K562 (cell line): ENCODE measurements at regions not wholly inside any gene's neighbourhood (a gene's known extent, or its start where the extent isn't known, plus 50 kb on each side); places are given as distances from the start of the nearest gene placed in this dataset.

Experiments
- ATAC-seq: fragments of 200-7000 bp; cut with Tn5 transposase; 3 replicates; pipeline ENCODE4 v1.9.1; 2020; ENCODE audit warnings: moderate library complexity
- BruUV-seq: library from RNA; stranded (reverse); fragments of 400-500 nt; replicated peaks from 2 replicates; lab custom pipeline; 2021; lab: Mats Ljungman, UMichigan
- CTCF ChIA-PET: fragments of 300-600 bp; formaldehyde crosslinking; extraction: SDS; loops from one replicate; lab custom pipeline; 2021; ENCODE audit warnings: low intra/inter-chr PET ratio; lab: Yijun Ruan, JAX
- POLR2A ChIA-PET: fragments of 300-600, 350-650 bp; sonication (Branson Sonifier 250); formaldehyde crosslinking; extraction: SDS; loops from one replicate; lab custom pipeline; 2021; ENCODE audit warnings: antibody characterized with exemption, inconsistent platforms; lab: Yijun Ruan, JAX
- DNase-seq, 4 experiments: peaks; one replicate each; pipeline versions ENCODE4 v3.0.0 to v3.0.0-alpha.2; 2011 to 2018; ENCODE audit warnings: low spot score in 3 of 4, mixed read lengths in 3 of 4; ENCODE audit errors: extremely low read depth in 1 of 4
- FAIRE-seq: peaks from 2 replicates; lab custom pipeline; 2011; peaks lifted over from hg19 to GRCh38; lab: Jason Lieb, UNC
- H2AFZ ChIP-seq: 2 replicates; pipeline ENCODE4 v1.6.0; 2011; ENCODE audit warnings: low read depth, low read length, control low read depth, inconsistent platforms
- H3K27ac ChIP-seq: fragments of 200-600 bp; 3 replicates; pipeline ENCODE4 v1.8.0; 2011; ENCODE audit warnings: low read depth, mild to moderate bottlenecking, control low read depth, inconsistent platforms, low read length, moderate library complexity, mixed read lengths; ENCODE audit errors: extremely low read depth
- H3K27me3 ChIP-seq, 2 experiments: fragments of 300-600 bp in 1 of 2; 2 replicates in 1 of 2; 3 replicates in 1 of 2; pipeline versions ENCODE4 v1.6.0 to v1.8.0; 2011; ENCODE audit warnings: inconsistent platforms in 2 of 2, low read length in 2 of 2, mild to moderate bottlenecking in 1 of 2, mixed read lengths in 1 of 2, moderate library complexity in 1 of 2; ENCODE audit not compliant: control insufficient read depth in 2 of 2, insufficient read depth in 2 of 2
- H3K36me3 ChIP-seq: fragments of 300-600 bp; 3 replicates; pipeline ENCODE4 v1.8.0; 2011; ENCODE audit warnings: mild to moderate bottlenecking, low read length, inconsistent platforms; ENCODE audit not compliant: control insufficient read depth, insufficient read depth
- H3K4me1 ChIP-seq, 2 experiments: fragments of 200-600 bp in 1 of 2; replicated peaks in 1 of 2; 2 replicates in 1 of 2; 3 replicates in 1 of 2; pipeline versions ENCODE4 v1.5.1 to v1.8.0; 2011; ENCODE audit warnings: inconsistent platforms in 2 of 2, low read length in 2 of 2, mild to moderate bottlenecking in 1 of 2, mixed read lengths in 1 of 2, moderate library complexity in 1 of 2; ENCODE audit not compliant: control insufficient read depth in 2 of 2, insufficient read depth in 2 of 2
- H3K4me2 ChIP-seq: 2 replicates; pipeline ENCODE4 v1.6.1; 2011; ENCODE audit warnings: low read length, control low read depth, inconsistent platforms, mixed read lengths; ENCODE audit not compliant: insufficient read depth
- H3K4me3 ChIP-seq: fragments of 200-600 bp; sonication (generic), shearing (Covaris generic); 2 replicates; pipeline ENCODE4 v1.5.1; 2016; ENCODE audit warnings: control low read depth, inconsistent platforms
- H3K79me2 ChIP-seq: fragments of 200-600 bp; 3 replicates; pipeline ENCODE4 v1.8.0; 2011; ENCODE audit warnings: low read length, inconsistent platforms; ENCODE audit not compliant: control insufficient read depth, insufficient read depth
- H3K9ac ChIP-seq, 2 experiments: 2 replicates each; pipeline versions ENCODE4 v1.6.0 to v1.6.1; 2011; ENCODE audit warnings: low read depth in 2 of 2, low read length in 2 of 2, control low read depth in 1 of 2, inconsistent platforms in 1 of 2, mild to moderate bottlenecking in 1 of 2, mixed read lengths in 1 of 2; ENCODE audit not compliant: insufficient read depth in 1 of 2
- H3K9me1 ChIP-seq: one replicate; pipeline ENCODE4 v1.6.0; 2011; ENCODE audit warnings: inconsistent platforms, mild to moderate bottlenecking, low read length, moderate library complexity; ENCODE audit not compliant: control insufficient read depth, insufficient read depth
- H3K9me3 ChIP-seq: replicated peaks from 2 replicates; pipeline ENCODE4 v1.5.1; 2011; ENCODE audit warnings: low read depth, low read length, inconsistent platforms; ENCODE audit not compliant: control insufficient read depth, insufficient read depth
- H4K20me1 ChIP-seq: replicated peaks from 2 replicates; pipeline ENCODE4 v1.6.1; 2011; ENCODE audit warnings: low read length, inconsistent platforms, mixed read lengths; ENCODE audit not compliant: control insufficient read depth, insufficient read depth
- FOXA1 ChIP-seq: fragments of 450-650 bp; IDR thresholded peaks from 2 replicates; pipeline ENCODE4 v1.6.1; 2016; ENCODE audit warnings: mild to moderate bottlenecking, borderline replicate concordance
- KHSRP ChIP-seq: fragments of 450-650 bp; IDR thresholded peaks from 2 replicates; pipeline ENCODE4 v1.6.1; 2017
- L3MBTL2 ChIP-seq: fragments of 450-650 bp; IDR thresholded peaks from 2 replicates; pipeline ENCODE4 v1.6.1; 2016; ENCODE audit warnings: mild to moderate bottlenecking, moderate library complexity
- MEF2A ChIP-seq: IDR thresholded peaks from 2 replicates; pipeline ENCODE4 v1.6.1; 2011; ENCODE audit warnings: low read depth, mild to moderate bottlenecking, low read length, moderate library complexity; ENCODE audit not compliant: control insufficient read depth
- MTA3 ChIP-seq: fragments of 450-650 bp; formaldehyde crosslinking; IDR thresholded peaks from 2 replicates; pipeline ENCODE4 v1.6.1; 2017; ENCODE audit warnings: mild to moderate bottlenecking, borderline replicate concordance
- NCOA2 ChIP-seq, 2 experiments: fragments of 450-650 bp; IDR thresholded peaks; 2 replicates each; pipeline ENCODE4 v1.6.1; 2018; ENCODE audit warnings: mild to moderate bottlenecking in 2 of 2, moderate library complexity in 1 of 2; ENCODE audit not compliant: partially characterized antibody in 2 of 2
- RAD21 ChIP-seq, 2 experiments: fragments of 250-450 bp in 1 of 2; fragments of 450-650 bp in 1 of 2; sonication (Bioruptor Pico) in 1 of 2; formaldehyde crosslinking in 1 of 2; IDR thresholded peaks in 1 of 2; conservative IDR thresholded peaks in 1 of 2; 2 replicates each; pipeline versions ENCODE4 v1.4.0 to v1.8.0; 2020 to 2022; ENCODE audit warnings: mild to moderate bottlenecking in 2 of 2, moderate library complexity in 1 of 2
- RBM39 ChIP-seq: fragments of 200-400 bp; formaldehyde crosslinking; optimal IDR thresholded peaks from 2 replicates; pipeline ENCODE3; 2018; ENCODE audit warnings: low read depth, low read length
- SAFB2 ChIP-seq: fragments of 200-400 bp; formaldehyde crosslinking; IDR thresholded peaks from 2 replicates; pipeline ENCODE4 v1.6.1; 2018; ENCODE audit warnings: borderline replicate concordance, low read length, low read depth, moderate library complexity; ENCODE audit not compliant: severe bottlenecking
- ZFX ChIP-seq: sonication (generic); formaldehyde crosslinking; IDR thresholded peaks from 2 replicates; pipeline ENCODE4 v1.8.0; 2022; ENCODE audit warnings: mild to moderate bottlenecking, missing genetic modification reagents, moderate library complexity
- ZNF24 ChIP-seq: fragments of 450-650 bp; IDR thresholded peaks from 2 replicates; pipeline ENCODE4 v1.6.1; 2016
- ZNF780A ChIP-seq: fragments of 250-450 bp; sonication (Bioruptor Pico); IDR thresholded peaks from 2 replicates; pipeline ENCODE4 v1.5.0; 2021; ENCODE audit warnings: mild to moderate bottlenecking
- WGBS: fragments of 100-300 bp; shearing (Covaris generic); methylation state at CpG from one replicate; pipeline ENCODE4 v1.1.6; 2016; ENCODE audit warnings: low coverage, mixed read lengths; ENCODE audit not compliant: insufficient coverage; ENCODE audit errors: missing lambda C conversion rate; 5-methylcytosine and 5-hydroxymethylcytosine counted together
- in situ Hi-C: fragments of 300-500 bp; cut with MboI; formaldehyde crosslinking; loops from 4 replicates; pipeline ENCODE4 v1.15.0; 2018; ENCODE audit warnings: inconsistent platforms, mixed read lengths
- intact Hi-C: fragments of 100-400 bp; cut with micrococcal nuclease; formaldehyde crosslinking; loops from 2 replicates; pipeline ENCODE4 v1.14.2; 2022
- TF ChIP-seq, protein P1 (sequence below): IDR thresholded peaks from 3 replicates; pipeline ENCODE4 v1.6.1; 2011; ENCODE audit warnings: borderline replicate concordance, mild to moderate bottlenecking, moderate library complexity; ENCODE audit not compliant: insufficient read length; ENCODE audit errors: extremely low read depth
- TF ChIP-seq, protein P2 (sequence below), 2 experiments: fragments of 450-650 bp in 1 of 2; sonication (generic) in 1 of 2; formaldehyde crosslinking in 1 of 2; IDR thresholded peaks in 1 of 2; conservative IDR thresholded peaks in 1 of 2; 2 replicates each; pipeline versions ENCODE4 v1.6.1 to v1.8.1; 2016 to 2023; ENCODE audit warnings: mild to moderate bottlenecking in 2 of 2, moderate library complexity in 2 of 2, inconsistent platforms in 1 of 2, missing genetic modification reagents in 1 of 2
- TF ChIP-seq, protein P3 (sequence below): fragments of 150-350 bp; IDR thresholded peaks from 2 replicates; pipeline ENCODE4 v1.6.1; 2014; ENCODE audit warnings: low read depth, mild to moderate bottlenecking, low read length, borderline replicate concordance

DNA sequence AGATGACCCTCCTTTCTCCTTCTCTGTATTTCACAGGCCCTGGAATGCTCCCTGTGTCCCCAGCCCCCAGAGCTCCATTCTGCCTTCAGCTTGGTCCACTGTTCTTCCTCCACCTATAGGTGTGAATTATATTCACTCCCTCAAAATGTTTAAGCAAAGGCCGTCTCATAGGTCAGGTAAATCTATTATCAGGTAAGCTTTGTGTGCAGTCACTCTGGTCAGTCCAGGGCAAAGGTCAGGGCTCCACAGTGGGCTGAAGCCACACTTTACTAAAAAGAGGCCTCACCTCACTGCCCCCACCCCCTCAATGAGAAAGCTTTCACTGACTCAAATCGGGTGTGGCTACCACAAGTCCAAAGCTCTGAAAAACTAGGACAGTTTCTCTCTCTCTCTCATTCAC is 65.9 kb downstream of the DNTTIP2 start:
- H3K4me2 ChIP-seq: no peak overlapping the region

More for the DNA sequence above, 65.9 kb downstream of the DNTTIP2 start:
- POLR2A ChIA-PET: interaction anchor here (1.0 to 1.6 kb wide), 2 partner anchors 119 to 184 kb away, joined by 5 to 6 read pairs; no protein-coding TSS in a partner anchor
- in situ Hi-C loops: loop anchor here (10.0 kb wide), 1 partner anchor 368 kb away; the partner anchor contains the start of gene FNBP1L
- DNase-seq (no peak), FAIRE-seq (no peak), ATAC-seq (no peak)
- no peaks in the 10 kb centered on the region for H3K9me3 ChIP-seq
- no peaks in the 10 kb centered on the region for H3K9me1 ChIP-seq
- no peaks in the 10 kb centered on the region for H3K79me2 ChIP-seq
- BruUV-seq: no TSS peak
- peaks cover 6 to 10% of the 10 kb centered on the region in 2 experiments; a peak in 3 of 5 replicates for H3K27me3 ChIP-seq
- H3K36me3 ChIP-seq: no peaks in the 10 kb centered on the region
- TF ChIP-seq, protein P1, sequence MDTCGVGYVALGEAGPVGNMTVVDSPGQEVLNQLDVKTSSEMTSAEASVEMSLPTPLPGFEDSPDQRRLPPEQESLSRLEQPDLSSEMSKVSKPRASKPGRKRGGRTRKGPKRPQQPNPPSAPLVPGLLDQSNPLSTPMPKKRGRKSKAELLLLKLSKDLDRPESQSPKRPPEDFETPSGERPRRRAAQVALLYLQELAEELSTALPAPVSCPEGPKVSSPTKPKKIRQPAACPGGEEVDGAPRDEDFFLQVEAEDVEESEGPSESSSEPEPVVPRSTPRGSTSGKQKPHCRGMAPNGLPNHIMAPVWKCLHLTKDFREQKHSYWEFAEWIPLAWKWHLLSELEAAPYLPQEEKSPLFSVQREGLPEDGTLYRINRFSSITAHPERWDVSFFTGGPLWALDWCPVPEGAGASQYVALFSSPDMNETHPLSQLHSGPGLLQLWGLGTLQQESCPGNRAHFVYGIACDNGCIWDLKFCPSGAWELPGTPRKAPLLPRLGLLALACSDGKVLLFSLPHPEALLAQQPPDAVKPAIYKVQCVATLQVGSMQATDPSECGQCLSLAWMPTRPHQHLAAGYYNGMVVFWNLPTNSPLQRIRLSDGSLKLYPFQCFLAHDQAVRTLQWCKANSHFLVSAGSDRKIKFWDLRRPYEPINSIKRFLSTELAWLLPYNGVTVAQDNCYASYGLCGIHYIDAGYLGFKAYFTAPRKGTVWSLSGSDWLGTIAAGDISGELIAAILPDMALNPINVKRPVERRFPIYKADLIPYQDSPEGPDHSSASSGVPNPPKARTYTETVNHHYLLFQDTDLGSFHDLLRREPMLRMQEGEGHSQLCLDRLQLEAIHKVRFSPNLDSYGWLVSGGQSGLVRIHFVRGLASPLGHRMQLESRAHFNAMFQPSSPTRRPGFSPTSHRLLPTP: no peak
- TF ChIP-seq MTA3 (no peak), KHSRP (no peak), NCOA2 (IDR thresholded peaks at IDR 0.05; ENCODE audit: partially characterized antibody in 2 of 2) (no peak), SAFB2 (no peak), RAD21 (CRISPR knock-in tag; conservative IDR thresholded peaks at IDR 0.05 in 1 of 2, IDR thresholded peaks at IDR 0.05 in 1 of 2) (no peak), MEF2A (no peak), FOXA1 (no peak), ZFX (CRISPR knock-in tag) (no peak), RBM39 (no peak), ZNF780A (CRISPR knock-in tag) (no peak), ZNF24 (no peak), L3MBTL2 (no peak)
- TF ChIP-seq, protein P2, sequence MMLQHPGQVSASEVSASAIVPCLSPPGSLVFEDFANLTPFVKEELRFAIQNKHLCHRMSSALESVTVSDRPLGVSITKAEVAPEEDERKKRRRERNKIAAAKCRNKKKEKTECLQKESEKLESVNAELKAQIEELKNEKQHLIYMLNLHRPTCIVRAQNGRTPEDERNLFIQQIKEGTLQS (IDR thresholded peaks at IDR 0.05): no peak
- TF ChIP-seq, protein P2 (CRISPR knock-in tag; conservative IDR thresholded peaks at IDR 0.05): no peak
- TF ChIP-seq, protein P3, sequence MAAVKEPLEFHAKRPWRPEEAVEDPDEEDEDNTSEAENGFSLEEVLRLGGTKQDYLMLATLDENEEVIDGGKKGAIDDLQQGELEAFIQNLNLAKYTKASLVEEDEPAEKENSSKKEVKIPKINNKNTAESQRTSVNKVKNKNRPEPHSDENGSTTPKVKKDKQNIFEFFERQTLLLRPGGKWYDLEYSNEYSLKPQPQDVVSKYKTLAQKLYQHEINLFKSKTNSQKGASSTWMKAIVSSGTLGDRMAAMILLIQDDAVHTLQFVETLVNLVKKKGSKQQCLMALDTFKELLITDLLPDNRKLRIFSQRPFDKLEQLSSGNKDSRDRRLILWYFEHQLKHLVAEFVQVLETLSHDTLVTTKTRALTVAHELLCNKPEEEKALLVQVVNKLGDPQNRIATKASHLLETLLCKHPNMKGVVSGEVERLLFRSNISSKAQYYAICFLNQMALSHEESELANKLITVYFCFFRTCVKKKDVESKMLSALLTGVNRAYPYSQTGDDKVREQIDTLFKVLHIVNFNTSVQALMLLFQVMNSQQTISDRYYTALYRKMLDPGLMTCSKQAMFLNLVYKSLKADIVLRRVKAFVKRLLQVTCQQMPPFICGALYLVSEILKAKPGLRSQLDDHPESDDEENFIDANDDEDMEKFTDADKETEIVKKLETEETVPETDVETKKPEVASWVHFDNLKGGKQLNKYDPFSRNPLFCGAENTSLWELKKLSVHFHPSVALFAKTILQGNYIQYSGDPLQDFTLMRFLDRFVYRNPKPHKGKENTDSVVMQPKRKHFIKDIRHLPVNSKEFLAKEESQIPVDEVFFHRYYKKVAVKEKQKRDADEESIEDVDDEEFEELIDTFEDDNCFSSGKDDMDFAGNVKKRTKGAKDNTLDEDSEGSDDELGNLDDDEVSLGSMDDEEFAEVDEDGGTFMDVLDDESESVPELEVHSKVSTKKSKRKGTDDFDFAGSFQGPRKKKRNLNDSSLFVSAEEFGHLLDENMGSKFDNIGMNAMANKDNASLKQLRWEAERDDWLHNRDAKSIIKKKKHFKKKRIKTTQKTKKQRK: no peak
- no peak overlapping the region for H3K9ac ChIP-seq
- H2AFZ ChIP-seq: no peak overlapping the region
- intact Hi-C loops: loop anchor here (5.0 kb wide), 2 partner anchors 76 to 506 kb away; no protein-coding TSS in a partner anchor
- H3K4me1 ChIP-seq: peaks cover 0 to 15% of the 10 kb centered on the region in 2 experiments; a peak in 3 of 5 replicates
- H4K20me1 ChIP-seq: no peaks in the 10 kb centered on the region
- H3K4me3 ChIP-seq: no peak overlapping the region
- 22% methylated on average over 2 of the region's 2 CpGs for WGBS
- no peak overlapping the region for H3K27ac ChIP-seq
- CTCF ChIA-PET: interaction anchor here (1.3 to 3.0 kb wide), 4 partner anchors 182 to 375 kb away, joined by 4 to 41 read pairs (median 12); no protein-coding TSS in a partner anchor
